ENCODE measurements at regions not wholly inside any gene's neighbourhood (a gene's known extent, or its start where the extent isn't known, plus 50 kb on each side); places are given as distances from the start of the nearest gene placed in this dataset.
"Not testable (repeated sequence)": the region's sequence is repeated elsewhere in the genome, so short reads cannot be mapped to it uniquely, and the experiment has no call there.

DNA sequence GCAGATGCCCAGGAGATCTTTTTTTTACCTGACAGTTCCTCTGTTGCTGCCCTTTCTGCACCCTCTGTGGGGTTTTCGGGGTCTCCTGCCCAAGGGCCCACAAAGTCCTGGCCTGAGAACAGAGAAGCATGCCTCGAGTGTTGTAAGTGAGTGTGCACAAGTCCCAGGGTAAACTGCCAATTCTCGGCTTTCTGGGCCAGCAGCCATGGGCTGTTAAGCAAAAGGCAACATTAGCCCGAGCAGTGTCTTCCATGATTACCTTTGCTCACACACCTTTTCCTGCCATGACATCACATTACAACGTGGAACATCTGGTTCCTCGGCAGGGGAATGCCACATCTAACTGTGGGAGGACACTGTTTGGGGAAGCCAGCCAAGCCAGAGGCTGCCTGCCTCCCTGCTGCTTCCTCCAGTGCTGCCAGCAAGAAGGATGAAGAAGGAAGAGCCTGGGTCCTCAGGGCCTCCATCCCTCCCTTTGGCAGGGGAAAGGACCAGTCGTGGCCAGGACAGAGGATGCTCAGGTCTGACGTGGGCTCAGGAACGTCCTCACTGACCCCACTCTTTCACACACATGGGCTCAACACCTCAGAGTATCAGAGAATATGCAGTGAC, 485.9 kb downstream of the OMA1 start:
- no peak overlapping the region for H3K27ac ChIP-seq (ENCODE audit: low read length)
- H3K36me3 ChIP-seq (ENCODE audit: control insufficient read depth, insufficient read depth, low read length), result no peaks in the 10 kb centered on the region
- H3K27me3 ChIP-seq (ENCODE audit: control insufficient read depth, insufficient read depth, low read length), result peaks cover 2% of the 10 kb centered on the region
- no peaks in the 10 kb centered on the region for H3K9me3 ChIP-seq (replicated peaks; ENCODE audit: control insufficient read depth, low read depth, low read length)
- no peaks in the 10 kb centered on the region for H3K4me1 ChIP-seq (ENCODE audit: control insufficient read depth, insufficient read depth, low read length)
- peak; percentile 5 for DNase-seq
- WGBS (ENCODE audit: insufficient coverage), result 40% methylated on average over 7 of the region's 9 CpGs
- no peak overlapping the region for H3K4me3 ChIP-seq (ENCODE audit: low read length)

- no peaks in the 10 kb centered on the region for H3K4me1 ChIP-seq (ENCODE audit: control insufficient read depth, insufficient read depth, low read length)
- no peak for DNase-seq
- no peak overlapping the region for H3K27ac ChIP-seq (ENCODE audit: low read length)
- H3K27me3 ChIP-seq (ENCODE audit: control insufficient read depth, insufficient read depth, low read length), result peaks cover 2% of the 10 kb centered on the region
- 69% methylated on average over 6 of the region's 6 CpGs for WGBS (ENCODE audit: insufficient coverage)
- no peak overlapping the region for H3K4me3 ChIP-seq (ENCODE audit: low read length)
- no peaks in the 10 kb centered on the region for H3K9me3 ChIP-seq (replicated peaks; ENCODE audit: control insufficient read depth, low read depth, low read length)
- no peaks in the 10 kb centered on the region for H3K36me3 ChIP-seq (ENCODE audit: control insufficient read depth, insufficient read depth, low read length)
Measured at GRCh38 chr1:58059789-58060188, 486.7 kb downstream of the OMA1 start.

DNA sequence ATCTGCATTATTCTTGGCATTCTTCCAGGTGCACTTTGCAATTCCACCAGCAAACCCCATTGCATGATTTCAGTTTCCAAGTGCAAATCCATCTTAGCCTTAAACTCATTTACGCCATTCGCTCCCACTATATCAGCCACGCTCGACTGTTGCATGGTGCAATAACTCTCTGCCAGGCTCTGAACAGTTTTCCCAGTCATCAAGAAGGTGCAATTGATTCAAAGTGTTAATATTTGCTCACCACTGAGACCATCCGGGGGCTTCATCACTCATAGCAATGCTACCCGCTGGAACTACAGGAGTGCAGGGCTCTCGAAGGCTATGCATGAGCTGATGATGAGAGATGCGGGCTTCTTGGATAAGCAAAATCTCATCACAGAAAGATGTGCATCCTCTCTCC, 488.2 kb downstream of the OMA1 start:
- Histone ChIP-seq H3K4me1 (ENCODE audit: control insufficient read depth, insufficient read depth, low read length) (no peaks in the 10 kb centered on the region), H3K36me3 (ENCODE audit: control insufficient read depth, insufficient read depth, low read length) (no peaks in the 10 kb centered on the region), H3K4me3 (ENCODE audit: low read length) (no peak overlapping the region), H3K27ac (ENCODE audit: low read length) (no peak overlapping the region), H3K27me3 (ENCODE audit: control insufficient read depth, insufficient read depth, low read length) (peaks cover 2% of the 10 kb centered on the region), H3K9me3 (replicated peaks; ENCODE audit: control insufficient read depth, low read depth, low read length) (no peaks in the 10 kb centered on the region)
- DNase-seq, result no peak
- WGBS (ENCODE audit: insufficient coverage), result 25% methylated on average over 2 of the region's 8 CpGs

DNA sequence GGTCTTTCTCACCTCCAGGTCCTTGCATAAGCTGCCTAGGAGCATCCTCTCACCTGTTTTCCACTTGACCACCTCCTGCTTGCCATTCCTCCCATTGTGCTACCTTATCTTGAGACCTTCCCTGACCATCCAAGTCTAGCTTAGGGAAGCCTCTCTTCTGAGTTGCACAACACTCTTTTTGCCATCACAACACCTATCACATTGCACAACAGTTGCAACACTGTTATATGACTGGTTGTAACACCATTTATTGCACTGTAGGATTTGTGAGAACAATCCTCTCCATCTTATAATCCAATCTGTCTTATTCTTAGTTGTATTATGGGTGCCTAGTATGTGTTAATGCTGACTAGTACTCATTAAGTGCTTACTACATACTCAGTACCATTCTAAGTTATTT, 488.7 kb downstream of the OMA1 start:
- H3K27ac ChIP-seq (ENCODE audit: low read length), result no peak overlapping the region
- DNase-seq, result no peak

GRCh38 chr1:58051187-58051586, 495.3 kb downstream of the OMA1 start:
- not testable (repeated sequence) for H3K9me3 ChIP-seq (replicated peaks; ENCODE audit: control insufficient read depth, low read depth, low read length); H3K36me3 ChIP-seq (ENCODE audit: control insufficient read depth, insufficient read depth, low read length); H3K4me1 ChIP-seq (ENCODE audit: control insufficient read depth, insufficient read depth, low read length); H3K27me3 ChIP-seq (ENCODE audit: control insufficient read depth, insufficient read depth, low read length); H3K4me3 ChIP-seq (ENCODE audit: low read length); DNase-seq; H3K27ac ChIP-seq (ENCODE audit: low read length)
- no CpG with 5 or more reads among the region's 2 CpGs for WGBS (ENCODE audit: insufficient coverage)

More for the DNA sequence above, 488.7 kb downstream of the OMA1 start:
- Histone ChIP-seq H3K9me3 (replicated peaks; ENCODE audit: control insufficient read depth, low read depth, low read length) (no peaks in the 10 kb centered on the region), H3K27me3 (ENCODE audit: control insufficient read depth, insufficient read depth, low read length) (peaks cover 2% of the 10 kb centered on the region), H3K4me3 (ENCODE audit: low read length) (no peak overlapping the region), H3K4me1 (ENCODE audit: control insufficient read depth, insufficient read depth, low read length) (no peaks in the 10 kb centered on the region), H3K36me3 (ENCODE audit: control insufficient read depth, insufficient read depth, low read length) (no peaks in the 10 kb centered on the region)

GRCh38 chr1:58047265-58047858, 499.2 kb downstream of the OMA1 start:
- Histone ChIP-seq H3K4me3 (ENCODE audit: low read length) (no peak overlapping the region), H3K27ac (ENCODE audit: low read length) (no peak overlapping the region), H3K9me3 (replicated peaks; ENCODE audit: control insufficient read depth, low read depth, low read length) (no peaks in the 10 kb centered on the region), H3K36me3 (ENCODE audit: control insufficient read depth, insufficient read depth, low read length) (no peaks in the 10 kb centered on the region), H3K4me1 (ENCODE audit: control insufficient read depth, insufficient read depth, low read length) (no peaks in the 10 kb centered on the region), H3K27me3 (ENCODE audit: control insufficient read depth, insufficient read depth, low read length) (no peaks in the 10 kb centered on the region)
- peak; percentile 4 for DNase-seq
- WGBS (ENCODE audit: insufficient coverage), result 100% methylated on average over 2 of the region's 5 CpGs

DNA sequence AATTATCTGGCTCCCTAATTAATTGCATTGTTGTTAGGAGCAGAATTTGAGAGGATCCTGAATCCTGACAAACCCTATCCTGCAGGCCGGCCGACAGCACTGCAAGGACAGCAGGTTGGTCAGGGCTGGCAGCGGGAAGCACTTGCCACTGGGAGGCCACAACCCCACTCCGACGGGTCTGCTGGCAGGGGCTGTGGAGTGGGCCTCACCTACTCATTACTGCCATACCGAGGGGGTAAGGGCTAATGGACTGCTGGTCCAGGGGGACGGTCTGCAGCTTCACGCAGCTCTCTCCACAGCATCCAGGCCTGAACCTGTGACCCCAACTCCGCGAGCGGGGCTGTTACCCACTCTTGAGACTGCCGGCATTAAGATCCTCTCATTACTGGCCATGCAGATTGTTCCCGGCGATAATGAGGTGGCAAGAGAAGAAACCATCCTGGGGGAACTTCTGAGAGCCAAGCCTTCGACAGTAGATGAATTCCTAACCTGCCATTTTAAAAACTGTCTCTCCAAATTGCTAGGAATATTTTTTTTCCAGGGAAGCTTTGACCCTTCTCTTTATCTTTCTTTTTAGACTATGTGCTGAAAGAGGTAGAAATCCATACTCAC, 501.3 kb downstream of the OMA1 start:
- H3K9me3 ChIP-seq (replicated peaks; ENCODE audit: control insufficient read depth, low read depth, low read length), result no peaks in the 10 kb centered on the region
- H3K4me3 ChIP-seq (ENCODE audit: low read length), result no peak overlapping the region
- H3K27me3 ChIP-seq (ENCODE audit: control insufficient read depth, insufficient read depth, low read length), result no peaks in the 10 kb centered on the region
- H3K4me1 ChIP-seq (ENCODE audit: control insufficient read depth, insufficient read depth, low read length), result no peaks in the 10 kb centered on the region
- no peak for DNase-seq
- H3K27ac ChIP-seq (ENCODE audit: low read length), result no peak overlapping the region
- WGBS (ENCODE audit: insufficient coverage), result 60% methylated on average over 9 of the region's 15 CpGs
- H3K36me3 ChIP-seq (ENCODE audit: control insufficient read depth, insufficient read depth, low read length), result no peaks in the 10 kb centered on the region

DNA sequence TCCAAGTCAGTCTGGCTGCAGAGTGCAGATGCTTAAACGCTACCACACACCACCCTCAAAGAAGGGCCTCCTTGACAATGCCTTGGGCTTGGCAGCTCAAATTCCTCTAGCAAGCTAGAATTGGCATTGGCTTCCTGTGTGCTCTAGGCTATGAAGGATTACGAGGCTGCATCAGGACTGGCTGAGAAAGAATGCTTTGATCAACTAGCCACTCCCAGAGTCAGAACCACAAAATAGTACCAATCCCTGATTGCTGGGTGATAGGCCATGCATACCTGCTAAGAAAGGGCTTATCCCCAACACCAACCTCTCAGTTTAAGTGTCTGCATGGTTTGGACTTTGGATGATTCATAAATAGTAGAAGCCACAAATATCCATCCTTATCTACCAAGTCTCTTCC, 504.9 kb downstream of the OMA1 start:
- Histone ChIP-seq H3K9me3 (replicated peaks; ENCODE audit: control insufficient read depth, low read depth, low read length) (no peaks in the 10 kb centered on the region), H3K4me3 (ENCODE audit: low read length) (no peak overlapping the region), H3K4me1 (ENCODE audit: control insufficient read depth, insufficient read depth, low read length) (no peaks in the 10 kb centered on the region), H3K27ac (ENCODE audit: low read length) (no peak overlapping the region), H3K36me3 (ENCODE audit: control insufficient read depth, insufficient read depth, low read length) (no peaks in the 10 kb centered on the region), H3K27me3 (ENCODE audit: control insufficient read depth, insufficient read depth, low read length) (peaks cover 3% of the 10 kb centered on the region)
- no peak for DNase-seq
- WGBS (ENCODE audit: insufficient coverage), result 67% methylated on average over 1 of the region's 2 CpGs

GRCh38 chr1:58038574-58038973, 508.0 kb downstream of the OMA1 start:
- no peaks in the 10 kb centered on the region for H3K36me3 ChIP-seq (ENCODE audit: control insufficient read depth, insufficient read depth, low read length)
- no peak overlapping the region for H3K27ac ChIP-seq (ENCODE audit: low read length)
- H3K9me3 ChIP-seq (replicated peaks; ENCODE audit: control insufficient read depth, low read depth, low read length), result no peaks in the 10 kb centered on the region
- WGBS (ENCODE audit: insufficient coverage), result no CpG with 5 or more reads among the region's 3 CpGs
- H3K4me3 ChIP-seq (ENCODE audit: low read length), result no peak overlapping the region
- DNase-seq, result no peak
- H3K27me3 ChIP-seq (ENCODE audit: control insufficient read depth, insufficient read depth, low read length), result peaks cover 3% of the 10 kb centered on the region
- H3K4me1 ChIP-seq (ENCODE audit: control insufficient read depth, insufficient read depth, low read length), result no peaks in the 10 kb centered on the region

DNA sequence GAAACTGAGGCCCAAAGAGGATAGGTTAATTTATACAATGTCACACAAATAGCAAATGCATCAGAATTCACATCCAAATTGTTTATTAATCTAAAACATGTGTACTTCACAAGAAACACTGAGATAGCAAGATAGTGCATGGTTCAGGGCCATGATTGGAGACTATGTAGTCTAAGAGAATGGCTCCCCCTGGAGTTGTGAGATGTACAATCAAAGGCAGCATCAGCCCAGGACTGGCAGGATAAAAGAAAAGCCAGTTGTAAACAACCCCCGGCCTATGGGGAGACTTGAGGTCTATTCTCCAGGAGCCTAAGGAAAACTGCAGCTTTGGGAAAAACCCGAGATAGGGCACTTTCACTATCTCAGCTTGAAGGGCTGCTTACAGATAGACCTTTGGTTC, 511.0 kb downstream of the OMA1 start:
- no peaks in the 10 kb centered on the region for H3K36me3 ChIP-seq (ENCODE audit: control insufficient read depth, insufficient read depth, low read length)
- no peak for DNase-seq
- 41% methylated on average over 2 of the region's 2 CpGs for WGBS (ENCODE audit: insufficient coverage)
- no peaks in the 10 kb centered on the region for H3K9me3 ChIP-seq (replicated peaks; ENCODE audit: control insufficient read depth, low read depth, low read length)
- no peak overlapping the region for H3K4me3 ChIP-seq (ENCODE audit: low read length)
- no peak overlapping the region for H3K27ac ChIP-seq (ENCODE audit: low read length)
- peaks cover 3% of the 10 kb centered on the region for H3K27me3 ChIP-seq (ENCODE audit: control insufficient read depth, insufficient read depth, low read length)
- H3K4me1 ChIP-seq (ENCODE audit: control insufficient read depth, insufficient read depth, low read length), result no peaks in the 10 kb centered on the region
